KOPT-K1 (cell line): ENCODE measurements at regions not wholly inside any gene's neighbourhood (a gene's known extent, or its start where the extent isn't known, plus 50 kb on each side); places are given as distances from the start of the nearest gene placed in this dataset.
"Not testable (repeated sequence)": the region's sequence is repeated elsewhere in the genome, so short reads cannot be mapped to it uniquely, and the experiment has no call there.

Experiments used
- H3K27ac ChIP-seq: fragments of 200-600 bp; sonication (generic); 2 replicates; pipeline ENCODE4 v1.5.1; 2016; ENCODE audit warnings: antibody characterized with exemption, mild to moderate bottlenecking, low read depth, low read length; ENCODE audit not compliant: poor library complexity, severe bottlenecking
- H3K36me3 ChIP-seq: fragments of 200-600 bp; sonication (generic); 2 replicates; pipeline ENCODE4 v1.5.1; 2017; ENCODE audit warnings: antibody characterized with exemption, mild to moderate bottlenecking, low read length, moderate library complexity; ENCODE audit not compliant: insufficient read depth
- H3K9me3 ChIP-seq: fragments of 200-600 bp; sonication (generic); 2 replicates; pipeline ENCODE4 v1.5.1; 2017; ENCODE audit warnings: antibody characterized with exemption, low read length, mild to moderate bottlenecking; ENCODE audit not compliant: insufficient read depth, poor library complexity, severe bottlenecking

GRCh38 chrX:65587616-65588526, 53.3 kb upstream of the LAS1L start:
- no peak overlapping the region for H3K27ac ChIP-seq
- no peaks in the 10 kb centered on the region for H3K9me3 ChIP-seq

GRCh38 chrX:65586491-65586890, 51.9 kb upstream of the LAS1L start:
- Histone ChIP-seq H3K36me3 (no peaks in the 10 kb centered on the region), H3K9me3 (no peaks in the 10 kb centered on the region), H3K27ac (no peak overlapping the region)

More at GRCh38 chrX:65587616-65588526, 53.3 kb upstream of the LAS1L start:
- H3K36me3 ChIP-seq: no peaks in the 10 kb centered on the region

- H3K9me3 ChIP-seq, H3K36me3 ChIP-seq, H3K27ac ChIP-seq: not testable (repeated sequence)
These were observed 50.6 kb upstream of the LAS1L start for GRCh38 chrX:65585226-65585625.
